OCI-LY7 (cell line): ENCODE measurements at regions not wholly inside any gene's neighbourhood (a gene's known extent, or its start where the extent isn't known, plus 50 kb on each side); places are given as distances from the start of the nearest gene placed in this dataset.

Source experiments
- BruUV-seq: library from RNA; stranded (reverse); fragments of 400-500 nt; replicated peaks from 2 replicates; lab custom pipeline; 2021; lab: Mats Ljungman, UMichigan
- CTCF ChIA-PET: fragments of 300-600 bp; sonication (Branson Sonifier 250); formaldehyde crosslinking; loops from one replicate; lab custom pipeline; 2022; ENCODE audit warnings: antibody characterized with exemption; ENCODE audit not compliant: unreplicated experiment; lab: Charles Lee
- POLR2A ChIA-PET: fragments of 300-600 bp; sonication (Branson Sonifier 250); formaldehyde crosslinking; loops from one replicate; lab custom pipeline; 2022; ENCODE audit warnings: antibody characterized with exemption; lab: Charles Lee
- DNase-seq: peaks from one replicate; pipeline ENCODE4 v3.0.0-alpha.2; 2015; ENCODE audit warnings: low spot score
- H2AFZ ChIP-seq: fragments of 200-600 bp; sonication (generic), shearing (Covaris generic); 2 replicates; pipeline ENCODE4 v1.6.1; 2014; ENCODE audit warnings: mild to moderate bottlenecking, antibody characterized with exemption, low read length, moderate library complexity
- H3K27ac ChIP-seq: fragments of 200-600 bp; sonication (generic); 2 replicates; pipeline ENCODE4 v1.5.1; 2014; ENCODE audit warnings: mixed run types, low read depth, mild to moderate bottlenecking, moderate library complexity, low read length, inconsistent platforms; ENCODE audit not compliant: poor library complexity, severe bottlenecking
- H3K36me3 ChIP-seq: fragments of 200-600 bp; sonication (generic); 2 replicates; pipeline ENCODE4 v1.6.1; 2014; ENCODE audit warnings: mild to moderate bottlenecking, antibody characterized with exemption, low read length, moderate library complexity, mixed read lengths; ENCODE audit not compliant: insufficient read depth
- H3K4me1 ChIP-seq: fragments of 200-600 bp; sonication (generic); 2 replicates; pipeline ENCODE4 v1.5.1; 2014; ENCODE audit warnings: mild to moderate bottlenecking, low read length; ENCODE audit not compliant: insufficient read depth, poor library complexity, severe bottlenecking
- H3K4me2 ChIP-seq: fragments of 200-600 bp; sonication (generic); 2 replicates; pipeline ENCODE4 v1.6.1; 2014; ENCODE audit warnings: mild to moderate bottlenecking, low read length
- H3K4me3 ChIP-seq: fragments of 200-600 bp; sonication (generic); 2 replicates; pipeline ENCODE4 v1.5.1; 2014; ENCODE audit warnings: mild to moderate bottlenecking, low read depth, low read length; ENCODE audit not compliant: poor library complexity, severe bottlenecking
- H3K79me2 ChIP-seq: fragments of 200-600 bp; sonication (generic); 2 replicates; pipeline ENCODE4 v1.6.1; 2016; ENCODE audit warnings: low read depth, mild to moderate bottlenecking, low read length, moderate library complexity, mixed read lengths; ENCODE audit not compliant: insufficient read depth
- H3K9me2 ChIP-seq: fragments of 200-600 bp; sonication (generic); 2 replicates; pipeline ENCODE4 v1.6.1; 2016; ENCODE audit warnings: mild to moderate bottlenecking, low read length, mixed read lengths; ENCODE audit not compliant: insufficient read depth
- H3K9me3 ChIP-seq: fragments of 200-600 bp; sonication (generic); 2 replicates; pipeline ENCODE4 v1.6.1; 2014; ENCODE audit warnings: mild to moderate bottlenecking, mixed run types, low read length, mixed read lengths
- H4K20me1 ChIP-seq: fragments of 200-600 bp; sonication (generic); 2 replicates; pipeline ENCODE4 v1.6.1; 2014; ENCODE audit warnings: mild to moderate bottlenecking, antibody characterized with exemption, low read length, moderate library complexity, mixed read lengths; ENCODE audit not compliant: insufficient read depth
- CTCF ChIP-seq: fragments of 200-600 bp; sonication (generic); conservative IDR thresholded peaks from 2 replicates; pipeline ENCODE4 v1.5.1; 2014; ENCODE audit warnings: mild to moderate bottlenecking, antibody characterized with exemption, low read length, moderate library complexity, mixed read lengths
- EZH2phosphoT487 ChIP-seq: fragments of 200-600 bp; sonication (generic); IDR thresholded peaks from 2 replicates; pipeline ENCODE4 v1.6.1; 2018; ENCODE audit warnings: low read depth, borderline replicate concordance, mild to moderate bottlenecking, mixed run types, antibody characterized with exemption, low read length, moderate library complexity, mixed read lengths
- intact Hi-C: fragments of 100-400 bp; cut with micrococcal nuclease; formaldehyde crosslinking; loops from one replicate; pipeline ENCODE4 v1.10.0; 2022; ENCODE audit not compliant: unreplicated experiment

- no peak overlapping the region for H2AFZ ChIP-seq
- POLR2A ChIA-PET = no interaction called here
- TF ChIP-seq EZH2phosphoT487 = no peak
- no peak for TF ChIP-seq CTCF
- no peaks in the 10 kb centered on the region for H3K36me3 ChIP-seq
- H4K20me1 ChIP-seq = no peaks in the 10 kb centered on the region
- no peak overlapping the region for H3K4me2 ChIP-seq
- intact Hi-C loops = no loop called here
- DNase-seq = no peak
- BruUV-seq = no TSS peak
- H3K27ac ChIP-seq = no peak overlapping the region
- CTCF ChIA-PET = no interaction called here
- no peaks in the 10 kb centered on the region for H3K9me2 ChIP-seq
- no peaks in the 10 kb centered on the region for H3K79me2 ChIP-seq
- H3K4me3 ChIP-seq = no peak overlapping the region
- H3K9me3 ChIP-seq = no peaks in the 10 kb centered on the region
- no peaks in the 10 kb centered on the region for H3K4me1 ChIP-seq
Measured at GRCh38 chr15:61327019-61327631, 98.0 kb upstream of the RORA start.

GRCh38 chr15:61319892-61320291 is 90.8 kb upstream of the RORA start:
- H3K4me1 ChIP-seq = no peaks in the 10 kb centered on the region
- CTCF ChIA-PET = no interaction called here
- TF ChIP-seq CTCF (no peak), EZH2phosphoT487 (no peak)
- intact Hi-C loops = no loop called here
- DNase-seq = no peak
- POLR2A ChIA-PET = no interaction called here
- no peaks in the 10 kb centered on the region for H3K9me3 ChIP-seq
- no peak overlapping the region for H3K27ac ChIP-seq
- H3K36me3 ChIP-seq = no peaks in the 10 kb centered on the region
- H3K79me2 ChIP-seq = no peaks in the 10 kb centered on the region
- no peaks in the 10 kb centered on the region for H3K9me2 ChIP-seq
- no TSS peak for BruUV-seq
- no peak overlapping the region for H3K4me3 ChIP-seq
- no peaks in the 10 kb centered on the region for H4K20me1 ChIP-seq
- no peak overlapping the region for H3K4me2 ChIP-seq
- H2AFZ ChIP-seq = no peak overlapping the region

GRCh38 chr15:61318802-61319525 is 89.9 kb upstream of the RORA start:
- Histone ChIP-seq H3K9me2 (no peaks in the 10 kb centered on the region), H3K27ac (no peak overlapping the region), H3K4me1 (no peaks in the 10 kb centered on the region), H3K9me3 (no peaks in the 10 kb centered on the region), H3K79me2 (no peaks in the 10 kb centered on the region), H4K20me1 (no peaks in the 10 kb centered on the region), H2AFZ (no peak overlapping the region), H3K4me3 (no peak overlapping the region), H3K36me3 (no peaks in the 10 kb centered on the region), H3K4me2 (no peak overlapping the region)
- CTCF ChIA-PET = no interaction called here
- DNase-seq = no peak
- intact Hi-C loops = no loop called here
- BruUV-seq = no TSS peak
- TF ChIP-seq CTCF (no peak), EZH2phosphoT487 (no peak)
- POLR2A ChIA-PET = no interaction called here
